Tibial nerve (tissue), 3 donors: ENCODE measurements at regions not wholly inside any gene's neighbourhood (a gene's known extent, or its start where the extent isn't known, plus 50 kb on each side); places are given as distances from the start of the nearest gene placed in this dataset.

Source experiments
- CTCF ChIP-seq, 5 experiments: fragments of 200-600 bp in 3 of 5; fragments of 450-650 bp in 2 of 5; sonication (generic) in 3 of 5; IDR thresholded peaks; one replicate each; pipeline ENCODE4 v1.5.1; 2016 to 2019; ENCODE audit warnings: antibody characterized with exemption in 5 of 5, mild to moderate bottlenecking in 3 of 5, moderate library complexity in 2 of 5
- POLR2A ChIP-seq, 2 donors: fragments of 450-650 bp; IDR thresholded peaks; one replicate each; pipeline ENCODE4 v1.6.1; 2017; ENCODE audit warnings: antibody characterized with exemption in 2 of 2, mild to moderate bottlenecking in 2 of 2, moderate library complexity in 2 of 2

DNA sequence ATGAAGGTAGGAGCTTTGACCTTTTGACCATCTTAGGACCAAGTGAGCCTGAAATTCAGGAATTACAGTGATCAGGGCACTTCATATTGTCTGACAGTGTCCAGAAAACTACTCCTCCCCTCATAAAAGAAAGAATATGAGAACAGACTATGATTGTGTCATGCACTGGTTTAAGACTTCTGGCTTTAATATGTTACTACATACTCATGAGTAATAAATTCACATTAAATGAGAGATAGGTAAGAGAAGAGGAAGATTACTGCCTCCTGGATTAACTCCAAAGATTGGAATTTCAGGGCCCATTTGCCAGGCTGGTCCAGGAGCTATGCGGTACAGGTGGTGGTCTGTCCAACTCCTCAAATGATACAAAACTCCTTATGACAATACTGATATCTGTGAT lies 213.5 kb upstream of the ADRA1B start:
- TF ChIP-seq POLR2A (IDR thresholded peaks at IDR 0.05) (no peak), CTCF (IDR thresholded peaks at IDR 0.05) (no peak)
